Fibroblast of the aortic adventitia (primary cell): ENCODE measurements at regions not wholly inside any gene's neighbourhood (a gene's known extent, or its start where the extent isn't known, plus 50 kb on each side); places are given as distances from the start of the nearest gene placed in this dataset.

Experiments used
- DNase-seq: peaks from one replicate; pipeline ENCODE4 v3.0.0-alpha.2; 2010; ENCODE audit warnings: low read depth
- H3K4me3 ChIP-seq: 2 replicates; pipeline ENCODE4 v1.5.1; 2011; ENCODE audit warnings: low read depth, mild to moderate bottlenecking, control low read depth, low read length, moderate library complexity
- TF ChIP-seq, protein P1 (sequence below): IDR thresholded peaks from 2 replicates; pipeline ENCODE4 v1.5.1; 2011; ENCODE audit warnings: mild to moderate bottlenecking, low read length, control low read depth, inconsistent platforms; ENCODE audit not compliant: insufficient read depth

DNA sequence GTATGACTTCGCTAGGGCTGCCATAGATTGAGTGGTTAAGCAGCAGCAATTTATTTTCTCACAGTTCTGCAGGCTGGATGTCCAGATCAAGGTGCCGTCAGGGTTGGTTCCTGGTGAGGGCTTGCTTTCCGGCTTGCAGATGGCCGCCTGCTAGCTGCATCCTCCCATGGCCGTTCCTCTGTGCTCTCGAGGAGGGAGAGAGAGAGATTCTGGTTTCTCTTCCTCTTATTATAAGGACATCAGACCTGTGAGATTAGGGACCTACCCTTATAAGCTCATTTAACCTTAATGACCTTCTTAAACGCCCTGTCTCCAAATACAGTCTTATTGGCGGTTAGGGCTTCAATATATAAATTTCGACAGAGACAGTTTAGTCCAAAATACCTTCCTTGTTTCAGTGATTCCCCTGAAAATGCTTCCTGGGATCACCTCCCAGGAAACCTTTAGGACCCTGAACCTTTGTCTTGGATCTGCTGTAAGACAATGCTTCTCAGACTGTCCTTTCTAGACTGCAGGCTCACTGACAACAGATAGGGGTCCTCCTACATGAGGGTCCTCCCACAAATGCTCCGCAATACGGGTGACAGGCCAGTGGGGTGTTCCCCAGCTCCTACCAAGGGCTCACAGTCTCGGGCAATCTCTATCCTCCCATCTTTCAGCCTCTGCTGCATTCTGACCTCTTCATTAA, 82.5 kb upstream of the BAIAP2L1 start:
- TF ChIP-seq, protein P1, sequence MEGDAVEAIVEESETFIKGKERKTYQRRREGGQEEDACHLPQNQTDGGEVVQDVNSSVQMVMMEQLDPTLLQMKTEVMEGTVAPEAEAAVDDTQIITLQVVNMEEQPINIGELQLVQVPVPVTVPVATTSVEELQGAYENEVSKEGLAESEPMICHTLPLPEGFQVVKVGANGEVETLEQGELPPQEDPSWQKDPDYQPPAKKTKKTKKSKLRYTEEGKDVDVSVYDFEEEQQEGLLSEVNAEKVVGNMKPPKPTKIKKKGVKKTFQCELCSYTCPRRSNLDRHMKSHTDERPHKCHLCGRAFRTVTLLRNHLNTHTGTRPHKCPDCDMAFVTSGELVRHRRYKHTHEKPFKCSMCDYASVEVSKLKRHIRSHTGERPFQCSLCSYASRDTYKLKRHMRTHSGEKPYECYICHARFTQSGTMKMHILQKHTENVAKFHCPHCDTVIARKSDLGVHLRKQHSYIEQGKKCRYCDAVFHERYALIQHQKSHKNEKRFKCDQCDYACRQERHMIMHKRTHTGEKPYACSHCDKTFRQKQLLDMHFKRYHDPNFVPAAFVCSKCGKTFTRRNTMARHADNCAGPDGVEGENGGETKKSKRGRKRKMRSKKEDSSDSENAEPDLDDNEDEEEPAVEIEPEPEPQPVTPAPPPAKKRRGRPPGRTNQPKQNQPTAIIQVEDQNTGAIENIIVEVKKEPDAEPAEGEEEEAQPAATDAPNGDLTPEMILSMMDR: no peak
- no peak overlapping the region for H3K4me3 ChIP-seq
- no peak for DNase-seq

DNA sequence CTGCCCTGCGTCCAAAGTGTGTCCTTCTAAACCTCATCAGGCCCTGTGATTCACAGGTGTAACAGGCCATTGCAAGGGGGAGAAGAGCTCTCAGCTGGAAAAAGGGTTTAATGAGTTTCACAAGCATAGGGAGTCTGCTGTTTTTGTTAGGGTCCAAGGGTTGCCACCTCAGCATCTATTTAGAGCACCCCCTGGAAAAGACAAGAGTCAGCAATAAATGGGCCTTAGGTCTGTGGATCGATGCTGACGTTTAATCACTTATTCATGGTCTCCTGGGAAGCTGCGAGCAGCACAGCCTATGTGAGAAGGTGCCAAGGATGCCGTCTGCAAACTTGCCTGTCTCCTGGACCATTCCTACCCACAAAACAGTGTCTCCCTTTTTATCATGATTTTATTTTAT, 78.4 kb upstream of the BAIAP2L1 start:
- no peak overlapping the region for H3K4me3 ChIP-seq
- TF ChIP-seq, protein P1: no peak
- no peak for DNase-seq

DNA sequence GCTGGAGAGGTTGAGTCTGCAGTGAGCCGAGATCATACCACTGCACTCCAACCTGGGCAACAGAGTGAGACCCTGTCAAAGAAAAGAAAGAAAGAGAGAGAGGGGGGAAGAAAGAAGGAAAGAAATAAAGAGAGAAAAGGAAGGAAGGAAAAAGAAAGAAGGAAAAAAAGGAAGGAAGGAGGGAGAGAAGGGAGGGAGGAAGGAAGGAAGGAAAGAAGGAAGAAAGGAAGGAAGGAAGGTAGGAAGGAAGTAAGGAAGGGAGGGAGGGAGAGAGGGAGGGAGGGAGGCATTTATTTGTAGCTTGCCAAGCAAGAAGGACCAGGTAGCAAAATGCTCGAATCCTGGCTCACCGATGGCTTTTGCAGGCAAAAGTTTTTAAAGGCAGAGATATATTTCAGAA, 74.5 kb upstream of the BAIAP2L1 start:
- no peak for DNase-seq
- no peak overlapping the region for H3K4me3 ChIP-seq
- TF ChIP-seq, protein P1: no peak

DNA sequence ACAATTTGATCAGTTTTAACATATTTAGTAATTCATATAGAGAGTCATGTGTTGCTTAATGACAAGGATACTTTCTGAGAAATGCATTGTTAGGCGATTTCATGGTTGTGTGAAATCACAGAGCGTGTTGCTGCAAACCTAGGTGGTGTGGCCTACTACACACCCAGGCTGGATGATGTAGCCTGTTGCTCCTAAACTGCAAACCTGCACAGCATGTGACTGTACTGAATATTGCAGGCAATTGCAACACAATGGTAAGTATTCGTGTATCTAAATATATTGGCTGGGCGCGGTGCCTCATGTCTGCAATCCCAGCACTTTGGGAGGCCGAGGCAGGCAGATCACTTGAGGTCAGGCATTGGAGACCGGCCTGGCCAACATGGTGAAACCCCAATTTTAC, 73.7 kb upstream of the BAIAP2L1 start:
- TF ChIP-seq, protein P1: no peak
- H3K4me3 ChIP-seq: no peak overlapping the region
- peak; percentile 12 for DNase-seq

DNA sequence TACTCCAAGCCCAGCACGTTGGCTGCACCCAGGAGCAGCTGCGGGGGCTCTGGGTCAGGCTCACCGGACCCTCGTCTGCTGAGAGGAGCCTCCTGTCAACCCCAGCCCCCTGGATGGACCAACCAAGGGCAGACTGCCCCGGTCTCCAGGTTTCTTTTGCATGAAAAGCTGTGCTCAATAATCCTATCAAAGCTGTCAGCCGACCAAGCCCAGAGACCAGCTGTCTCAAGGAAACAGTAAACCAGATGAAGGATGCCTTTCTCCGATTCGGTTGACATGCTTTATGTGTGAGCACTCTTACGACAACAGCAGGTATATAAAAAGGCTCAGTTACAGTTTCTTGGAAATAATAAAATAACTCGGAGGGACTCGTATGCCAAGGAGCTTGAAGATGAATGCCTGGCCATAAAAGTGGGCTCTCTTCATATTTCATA, 71.6 kb upstream of the BAIAP2L1 start:
- TF ChIP-seq, protein P1: no peak
- no peak overlapping the region for H3K4me3 ChIP-seq
- DNase-seq: no peak

DNA sequence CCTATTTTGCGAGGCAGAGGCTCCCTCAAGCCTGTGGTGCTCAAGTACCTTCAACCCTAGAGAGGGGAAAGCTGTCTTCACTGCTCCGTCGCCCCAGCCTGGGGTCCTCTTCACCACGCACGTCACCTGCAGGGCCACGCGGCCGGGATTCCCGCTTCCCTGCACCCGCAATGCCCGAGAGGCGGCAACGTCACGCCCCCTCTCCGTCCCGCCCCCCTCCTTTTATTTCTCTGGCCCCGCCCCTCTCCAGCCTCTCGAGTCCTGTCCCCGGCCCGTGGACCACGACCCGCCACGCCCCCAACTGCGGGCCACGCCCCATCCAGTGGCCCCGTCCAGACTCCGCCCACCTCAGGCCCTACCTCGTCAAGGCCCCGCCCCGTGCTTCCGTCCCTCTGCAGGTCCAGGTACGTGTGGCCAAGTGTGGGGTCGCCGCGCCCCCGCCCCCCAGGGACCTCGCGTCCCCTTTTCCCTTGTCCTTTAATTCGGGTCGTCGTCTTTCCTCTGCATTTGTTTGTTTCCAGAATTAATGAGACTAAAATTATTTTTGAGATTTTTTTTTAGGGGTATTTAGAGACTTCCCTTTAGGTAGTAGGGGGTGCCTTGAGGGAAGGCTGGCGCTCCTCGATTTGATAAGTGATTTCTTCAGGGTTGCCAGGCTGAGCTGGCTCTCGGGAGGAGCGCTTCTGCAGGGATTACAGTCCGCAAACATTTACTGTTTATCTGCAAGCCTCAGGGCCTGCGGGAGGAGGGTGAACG, 69.8 kb upstream of the BAIAP2L1 start:
- H3K4me3 ChIP-seq: no peak overlapping the region
- DNase-seq: no peak
- TF ChIP-seq, protein P1: no peak
